ENCODE measurements at regions not wholly inside any gene's neighbourhood (a gene's known extent, or its start where the extent isn't known, plus 50 kb on each side); places are given as distances from the start of the nearest gene placed in this dataset.

DNA sequence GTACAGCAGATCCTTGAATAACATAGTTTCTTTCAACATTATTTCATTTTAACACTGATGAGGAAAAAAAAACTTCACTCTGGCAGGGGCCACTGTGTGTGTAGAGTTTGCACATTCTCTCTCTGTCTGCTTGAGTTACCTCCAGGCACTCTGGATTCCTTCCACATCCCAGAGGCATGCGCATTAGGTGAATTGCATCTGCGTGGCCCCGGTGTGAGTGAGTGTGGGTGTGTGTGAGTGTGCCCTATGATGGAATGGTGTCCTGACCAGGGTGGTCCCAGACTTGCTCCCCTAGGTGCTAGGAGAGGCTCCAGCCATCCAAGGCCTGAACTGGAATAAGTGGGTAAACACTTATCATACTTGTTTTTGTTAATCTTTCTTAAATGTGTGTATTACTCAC lies 90.6 kb upstream of the LRIG3 start:
- ATAC-seq (no peak), DNase-seq (ENCODE audit: low read depth, low spot score) (no peak)
- Histone ChIP-seq H3K4me3 (ENCODE audit: low read depth in 2 of 2, low read length in 2 of 2) (no peak overlapping the region), H3K9me3 (ENCODE audit: control insufficient read depth, insufficient read depth, low read depth, low read length) (no peaks in the 10 kb centered on the region), H3K27ac (ENCODE audit: low read length) (no peak overlapping the region), H3K4me1 (ENCODE audit: control insufficient read depth, insufficient read depth, low read length) (no peaks in the 10 kb centered on the region), H3K36me3 (ENCODE audit: control insufficient read depth, insufficient read depth, low read length) (no peaks in the 10 kb centered on the region), H3K27me3 (ENCODE audit: control insufficient read depth, insufficient read depth, low read length) (no peaks in the 10 kb centered on the region)
- in situ Hi-C loops (cut with HindIII; ENCODE audit: low pct_unique_long_range_greater_than_20kb, low sequenced_read_pairs) (no loop called here), intact Hi-C loops (cut with micrococcal nuclease; ENCODE audit: unreplicated experiment) (no loop called here)
- POLR2A ChIA-PET = no interaction called here
- BruUV-seq (replicated peaks) = no TSS peak
- CTCF ChIA-PET = no interaction called here
- TF ChIP-seq, protein P1, sequence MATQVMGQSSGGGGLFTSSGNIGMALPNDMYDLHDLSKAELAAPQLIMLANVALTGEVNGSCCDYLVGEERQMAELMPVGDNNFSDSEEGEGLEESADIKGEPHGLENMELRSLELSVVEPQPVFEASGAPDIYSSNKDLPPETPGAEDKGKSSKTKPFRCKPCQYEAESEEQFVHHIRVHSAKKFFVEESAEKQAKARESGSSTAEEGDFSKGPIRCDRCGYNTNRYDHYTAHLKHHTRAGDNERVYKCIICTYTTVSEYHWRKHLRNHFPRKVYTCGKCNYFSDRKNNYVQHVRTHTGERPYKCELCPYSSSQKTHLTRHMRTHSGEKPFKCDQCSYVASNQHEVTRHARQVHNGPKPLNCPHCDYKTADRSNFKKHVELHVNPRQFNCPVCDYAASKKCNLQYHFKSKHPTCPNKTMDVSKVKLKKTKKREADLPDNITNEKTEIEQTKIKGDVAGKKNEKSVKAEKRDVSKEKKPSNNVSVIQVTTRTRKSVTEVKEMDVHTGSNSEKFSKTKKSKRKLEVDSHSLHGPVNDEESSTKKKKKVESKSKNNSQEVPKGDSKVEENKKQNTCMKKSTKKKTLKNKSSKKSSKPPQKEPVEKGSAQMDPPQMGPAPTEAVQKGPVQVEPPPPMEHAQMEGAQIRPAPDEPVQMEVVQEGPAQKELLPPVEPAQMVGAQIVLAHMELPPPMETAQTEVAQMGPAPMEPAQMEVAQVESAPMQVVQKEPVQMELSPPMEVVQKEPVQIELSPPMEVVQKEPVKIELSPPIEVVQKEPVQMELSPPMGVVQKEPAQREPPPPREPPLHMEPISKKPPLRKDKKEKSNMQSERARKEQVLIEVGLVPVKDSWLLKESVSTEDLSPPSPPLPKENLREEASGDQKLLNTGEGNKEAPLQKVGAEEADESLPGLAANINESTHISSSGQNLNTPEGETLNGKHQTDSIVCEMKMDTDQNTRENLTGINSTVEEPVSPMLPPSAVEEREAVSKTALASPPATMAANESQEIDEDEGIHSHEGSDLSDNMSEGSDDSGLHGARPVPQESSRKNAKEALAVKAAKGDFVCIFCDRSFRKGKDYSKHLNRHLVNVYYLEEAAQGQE (IDR thresholded peaks at IDR 0.05; ENCODE audit: insufficient read depth in 1 of 2, low read depth in 2 of 2, low read length in 1 of 2) = no peak
- TF ChIP-seq POLR2AphosphoS5 (IDR thresholded peaks at IDR 0.05; ENCODE audit: low read depth, low read length) (no peak), TCF7L2 (IDR thresholded peaks at IDR 0.05; ENCODE audit: low read depth, low read length) (no peak), CTCF (IDR thresholded peaks at IDR 0.05) (no peak), SIN3A (IDR thresholded peaks at IDR 0.05; ENCODE audit: borderline replicate concordance, insufficient read depth, low read depth, low read length) (no peak)

DNA sequence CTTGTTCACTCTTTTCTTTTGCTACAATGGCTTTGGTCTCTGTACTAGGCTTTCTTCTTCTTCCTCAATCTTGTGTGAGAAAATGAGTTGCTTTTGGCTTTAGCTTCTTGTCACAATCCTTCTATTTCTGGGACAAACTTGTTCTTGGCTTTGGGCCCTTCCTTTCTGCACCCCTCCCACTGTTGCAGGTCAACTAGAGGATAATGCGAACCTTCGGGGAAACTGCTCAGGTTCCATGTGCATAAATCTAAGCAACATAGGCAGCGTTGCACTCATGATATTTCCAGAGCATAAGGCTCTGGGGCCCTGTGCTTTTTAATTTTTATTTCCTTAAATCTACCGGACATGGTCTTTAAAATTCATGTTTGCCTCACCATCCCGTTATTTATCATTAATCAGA lies 89.8 kb upstream of the LRIG3 start:
- no TSS peak for BruUV-seq (replicated peaks)
- ATAC-seq (no peak), DNase-seq (ENCODE audit: low read depth, low spot score) (no peak)
- in situ Hi-C loops (cut with HindIII; ENCODE audit: low pct_unique_long_range_greater_than_20kb, low sequenced_read_pairs) (no loop called here), intact Hi-C loops (cut with micrococcal nuclease; ENCODE audit: unreplicated experiment) (no loop called here)
- no peaks in the 10 kb centered on the region for H3K36me3 ChIP-seq (ENCODE audit: control insufficient read depth, insufficient read depth, low read length)
- no peaks in the 10 kb centered on the region for H3K4me1 ChIP-seq (ENCODE audit: control insufficient read depth, insufficient read depth, low read length)
- no peaks in the 10 kb centered on the region for H3K27me3 ChIP-seq (ENCODE audit: control insufficient read depth, insufficient read depth, low read length)
- H3K9me3 ChIP-seq (ENCODE audit: control insufficient read depth, insufficient read depth, low read depth, low read length) = no peaks in the 10 kb centered on the region
- ChIA-PET POLR2A (no interaction called here), CTCF (no interaction called here)
- TF ChIP-seq CTCF (IDR thresholded peaks at IDR 0.05) (no peak), SIN3A (IDR thresholded peaks at IDR 0.05; ENCODE audit: borderline replicate concordance, insufficient read depth, low read depth, low read length) (no peak), POLR2AphosphoS5 (IDR thresholded peaks at IDR 0.05; ENCODE audit: low read depth, low read length) (no peak), TCF7L2 (IDR thresholded peaks at IDR 0.05; ENCODE audit: low read depth, low read length) (no peak)
- TF ChIP-seq, protein P1 (IDR thresholded peaks at IDR 0.05; ENCODE audit: insufficient read depth in 1 of 2, low read depth in 2 of 2, low read length in 1 of 2) = no peak
- no peak overlapping the region for H3K27ac ChIP-seq (ENCODE audit: low read length)
- no peak overlapping the region for H3K4me3 ChIP-seq (ENCODE audit: low read depth in 2 of 2, low read length in 2 of 2)
